ENCODE measurements at regions not wholly inside any gene's neighbourhood (a gene's known extent, or its start where the extent isn't known, plus 50 kb on each side); places are given as distances from the start of the nearest gene placed in this dataset.

- Histone ChIP-seq H4K20me1 (ENCODE audit: insufficient read depth, low read length) (no peaks in the 10 kb centered on the region), H3K79me2 (ENCODE audit: insufficient read depth, low read depth, low read length) (no peaks in the 10 kb centered on the region), H2AFZ (ENCODE audit: low read length) (no peak overlapping the region), H3K4me2 (ENCODE audit: low read length) (no peak overlapping the region), H3K9me3 (ENCODE audit: low read length) (no peaks in the 10 kb centered on the region), H3K4me3 (ENCODE audit: low read depth, low read length, poor library complexity, severe bottlenecking) (no peak overlapping the region), H3K9me2 (ENCODE audit: insufficient read depth, low read length) (no peaks in the 10 kb centered on the region), H3K4me1 (ENCODE audit: insufficient read depth, low read length, poor library complexity, severe bottlenecking) (no peaks in the 10 kb centered on the region), H3K36me3 (ENCODE audit: insufficient read depth, low read length) (no peaks in the 10 kb centered on the region), H3K27ac (ENCODE audit: low read depth, low read length, poor library complexity, severe bottlenecking) (no peak overlapping the region)
- BruUV-seq (replicated peaks) = no TSS peak
- ChIA-PET CTCF (ENCODE audit: unreplicated experiment) (no interaction called here), POLR2A (no interaction called here)
- TF ChIP-seq CTCF (conservative IDR thresholded peaks at IDR 0.05; ENCODE audit: low read length) (no peak), EZH2phosphoT487 (IDR thresholded peaks at IDR 0.05; ENCODE audit: borderline replicate concordance, low read depth, low read length) (no peak)
- intact Hi-C loops (cut with micrococcal nuclease; ENCODE audit: unreplicated experiment) = no loop called here
- DNase-seq (ENCODE audit: low spot score) = no peak
Measured at GRCh38 chr9:92170848-92171247, 55.6 kb upstream of the SPTLC1 start.

GRCh38 chr9:92165484-92165883, 50.3 kb upstream of the SPTLC1 start:
- no peak overlapping the region for H3K4me3 ChIP-seq (ENCODE audit: low read depth, low read length, poor library complexity, severe bottlenecking)
- H3K9me3 ChIP-seq (ENCODE audit: low read length) = no peaks in the 10 kb centered on the region
- DNase-seq (ENCODE audit: low spot score) = no peak
- TF ChIP-seq EZH2phosphoT487 (IDR thresholded peaks at IDR 0.05; ENCODE audit: borderline replicate concordance, low read depth, low read length) (no peak), CTCF (conservative IDR thresholded peaks at IDR 0.05; ENCODE audit: low read length) (no peak)
- ChIA-PET CTCF (ENCODE audit: unreplicated experiment) (no interaction called here), POLR2A (no interaction called here)
- no TSS peak for BruUV-seq (replicated peaks)
- no peaks in the 10 kb centered on the region for H3K4me1 ChIP-seq (ENCODE audit: insufficient read depth, low read length, poor library complexity, severe bottlenecking)
- intact Hi-C loops (cut with micrococcal nuclease; ENCODE audit: unreplicated experiment) = no loop called here
- no peaks in the 10 kb centered on the region for H3K36me3 ChIP-seq (ENCODE audit: insufficient read depth, low read length)
- no peak overlapping the region for H3K27ac ChIP-seq (ENCODE audit: low read depth, low read length, poor library complexity, severe bottlenecking)
- H3K4me2 ChIP-seq (ENCODE audit: low read length) = no peak overlapping the region
- no peaks in the 10 kb centered on the region for H3K79me2 ChIP-seq (ENCODE audit: insufficient read depth, low read depth, low read length)
- no peak overlapping the region for H2AFZ ChIP-seq (ENCODE audit: low read length)
- no peaks in the 10 kb centered on the region for H3K9me2 ChIP-seq (ENCODE audit: insufficient read depth, low read length)
- no peaks in the 10 kb centered on the region for H4K20me1 ChIP-seq (ENCODE audit: insufficient read depth, low read length)

Data from OCI-LY7 (cell line).